Nucleus accumbens (tissue), 56 donors: ENCODE measurements at regions not wholly inside any gene's neighbourhood (a gene's known extent, or its start where the extent isn't known, plus 50 kb on each side); places are given as distances from the start of the nearest gene placed in this dataset.
"Not testable (repeated sequence)": the region's sequence is repeated elsewhere in the genome, so short reads cannot be mapped to it uniquely, and the experiment has no call there.

Experiments
- DNase-seq, 56 donors: peaks; one replicate each; lab custom pipeline; 2025; lab: John Stamatoyannopoulos, UW

GRCh38 chr2:189231719-189232323, 52.3 kb upstream of the COL5A2 start:
- DNase-seq: no peak

- DNase-seq: no peak
These were observed 53.3 kb upstream of the COL5A2 start for GRCh38 chr2:189232759-189233406.

DNA sequence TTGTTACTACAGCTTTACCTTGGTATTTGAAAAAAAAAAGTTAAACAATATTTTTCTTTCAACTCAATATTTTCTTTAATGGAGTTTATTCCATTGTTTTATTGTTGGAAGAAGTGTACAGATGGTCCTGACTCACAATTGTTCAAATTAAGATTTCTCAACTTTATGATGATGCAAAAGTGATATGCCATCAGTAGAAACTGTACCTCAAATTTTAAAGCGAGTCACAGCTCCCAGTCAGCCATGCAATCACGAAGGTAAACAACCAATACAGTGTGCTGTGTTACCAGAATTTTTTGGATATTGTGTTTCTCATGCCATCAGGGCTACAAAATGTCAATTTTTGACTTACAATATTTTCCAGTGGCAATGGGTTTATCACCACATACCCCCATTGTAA, 54.0 kb upstream of the COL5A2 start:
- DNase-seq: no peak

GRCh38 chr2:189234991-189235390, 55.4 kb upstream of the COL5A2 start:
- DNase-seq: no peak

DNA sequence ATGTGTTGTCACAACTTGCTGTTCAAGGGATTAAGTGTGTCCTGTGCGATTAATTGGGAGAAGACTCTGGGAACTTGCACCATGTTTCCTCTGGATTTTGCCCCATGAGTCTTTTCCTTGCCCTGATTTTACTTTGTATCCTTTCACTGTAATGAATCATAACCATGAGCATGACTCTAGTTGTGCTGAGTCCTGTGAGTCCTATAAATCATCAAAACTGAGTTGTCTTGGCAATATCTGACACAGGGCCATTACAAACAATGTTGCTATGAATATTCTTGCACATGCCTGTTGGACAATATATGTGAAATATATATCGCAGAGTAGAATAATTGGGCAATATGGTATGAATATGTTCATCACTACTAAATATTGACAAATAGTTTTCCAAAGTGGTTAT, 56.5 kb upstream of the COL5A2 start:
- DNase-seq: no peak

GRCh38 chr2:189238903-189239302, 59.3 kb upstream of the COL5A2 start:
- DNase-seq: no peak

GRCh38 chr2:189243843-189244242, 64.3 kb upstream of the COL5A2 start:
- not testable (repeated sequence) for DNase-seq

DNA sequence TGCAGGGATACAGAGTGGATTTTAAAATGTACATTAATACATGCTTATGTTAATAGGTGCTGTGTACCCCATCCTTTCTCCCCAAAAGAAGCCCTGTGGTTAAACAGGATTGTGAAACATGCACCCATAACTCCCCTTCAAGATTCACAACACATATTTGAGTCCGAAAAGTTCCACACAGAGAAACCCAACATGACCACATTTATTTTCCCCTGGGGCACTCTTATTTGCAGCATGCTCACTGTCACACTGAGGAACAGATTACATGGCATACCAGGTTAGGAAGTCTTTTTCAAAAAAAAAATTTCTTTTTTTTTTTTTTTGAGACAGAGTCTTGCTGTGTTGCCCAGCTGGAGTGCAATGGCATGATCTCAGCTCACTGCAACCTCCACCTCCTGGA, 67.7 kb upstream of the COL5A2 start:
- DNase-seq: no peak

DNA sequence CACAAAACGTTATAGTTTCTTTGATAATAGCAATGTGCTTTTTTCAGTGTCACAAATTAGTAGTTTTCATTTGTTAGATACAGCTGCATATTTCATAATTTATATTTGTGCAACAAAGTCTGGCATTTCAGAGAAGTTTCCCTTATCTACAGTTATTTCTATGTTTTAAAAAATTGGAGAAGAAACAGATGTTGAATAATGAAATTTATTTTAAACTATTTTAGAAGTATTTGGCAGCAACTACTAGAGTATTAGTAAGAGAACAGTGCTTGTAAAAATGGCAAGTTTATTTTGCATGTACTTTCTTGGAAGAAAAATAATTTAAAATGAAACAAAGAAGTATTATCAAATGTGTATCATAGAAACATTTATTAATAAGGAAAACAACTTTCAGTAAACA, 68.6 kb upstream of the COL5A2 start:
- no peak for DNase-seq

GRCh38 chr2:189249171-189249570, 69.6 kb upstream of the COL5A2 start:
- DNase-seq: no peak

GRCh38 chr2:189249901-189250300, 70.3 kb upstream of the COL5A2 start:
- no peak for DNase-seq

GRCh38 chr2:189252991-189253675, 73.6 kb upstream of the COL5A2 start:
- no peak for DNase-seq

GRCh38 chr2:189253836-189254235, 74.3 kb upstream of the COL5A2 start:
- DNase-seq: no peak

- peak in 2 of 56 donors; percentile 0 to 1 for DNase-seq
These were observed 74.8 kb upstream of the COL5A2 start for GRCh38 chr2:189254268-189254883.

- no peak for DNase-seq
These were observed 76.2 kb upstream of the COL5A2 start for GRCh38 chr2:189255711-189256110.

DNA sequence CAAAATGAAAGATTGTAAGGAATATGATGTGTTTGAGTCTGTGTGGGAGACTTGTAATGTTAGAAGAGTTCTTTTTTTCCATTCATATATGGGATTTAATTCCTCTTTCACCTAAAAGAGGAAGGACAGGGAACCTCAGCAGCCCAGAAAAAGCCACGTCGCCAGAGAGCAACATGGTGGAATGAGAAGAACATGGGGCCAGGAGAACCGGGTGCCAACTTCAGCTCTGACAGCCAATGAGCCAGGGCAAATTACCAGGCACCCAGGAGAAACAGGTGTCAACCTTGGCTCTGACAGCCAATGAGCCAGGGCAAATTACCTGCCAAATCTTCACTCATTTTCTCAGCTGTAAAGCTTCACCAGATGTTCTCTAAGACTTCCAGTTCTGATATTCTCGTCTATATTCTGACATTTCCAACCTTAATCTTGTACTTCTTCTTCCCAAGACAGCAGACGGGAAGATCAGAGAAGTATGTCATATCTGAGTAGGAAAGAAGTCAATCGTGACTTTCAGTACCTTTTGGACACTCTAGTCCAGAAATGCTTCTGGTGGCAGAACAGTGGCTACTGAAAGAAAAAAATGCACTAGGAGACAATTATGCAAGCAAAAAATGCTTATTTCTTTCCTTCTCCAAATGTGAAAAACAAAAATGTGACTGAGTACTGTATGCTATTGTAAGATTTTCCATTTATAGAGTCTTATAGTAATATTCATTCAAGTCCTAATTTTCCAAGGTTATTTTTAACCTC, 79.2 kb upstream of the COL5A2 start:
- no peak for DNase-seq

DNA sequence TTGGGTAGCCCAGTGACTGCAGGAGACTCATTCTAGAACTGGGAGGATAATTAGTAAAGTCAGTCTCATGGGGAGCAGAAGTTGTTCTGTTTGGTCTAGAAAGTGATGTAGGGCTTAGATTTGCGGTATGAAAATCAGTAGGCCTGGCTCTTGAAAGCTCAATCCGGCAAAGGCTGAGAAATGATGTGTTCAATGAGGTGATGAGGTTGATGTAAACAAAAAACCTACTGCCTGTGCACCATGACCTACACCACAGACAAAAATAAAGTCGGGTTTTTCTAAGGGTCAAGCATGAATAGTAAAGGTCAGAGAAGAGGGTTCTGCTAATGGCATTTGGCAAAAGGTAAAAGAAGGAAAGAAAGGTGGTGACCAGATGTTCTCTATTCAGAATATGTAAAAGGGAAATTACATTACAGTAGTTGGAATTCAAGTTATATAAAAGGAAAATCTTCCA, 80.8 kb upstream of the COL5A2 start:
- no peak for DNase-seq

DNA sequence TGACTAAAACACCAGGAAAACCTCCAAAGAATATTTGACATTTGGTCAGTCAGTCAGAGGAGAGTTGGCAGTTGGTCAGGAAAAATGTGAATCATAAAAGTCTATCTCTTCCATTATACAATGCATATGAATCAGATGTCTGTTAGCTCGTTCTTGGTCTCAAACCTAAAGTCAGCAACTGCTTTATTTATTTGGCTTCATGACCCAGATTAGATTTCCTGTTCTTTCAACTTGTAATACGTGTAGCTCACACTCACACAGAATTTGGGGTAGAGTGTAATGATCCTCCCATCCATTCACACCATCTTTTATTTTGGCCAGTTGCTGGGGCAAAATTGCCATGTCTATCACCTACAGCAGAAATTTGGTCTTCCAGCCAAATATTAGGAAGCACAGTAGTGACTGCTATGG, 81.9 kb upstream of the COL5A2 start:
- DNase-seq: no peak

- DNase-seq: no peak
These were observed 82.4 kb upstream of the COL5A2 start for GRCh38 chr2:189261916-189262315.

GRCh38 chr2:189265696-189266320, 86.2 kb upstream of the COL5A2 start:
- no peak for DNase-seq
